ENCODE measurements at regions not wholly inside any gene's neighbourhood (a gene's known extent, or its start where the extent isn't known, plus 50 kb on each side); places are given as distances from the start of the nearest gene placed in this dataset.
A peak's percentile ranks its signal among the peaks of the same experiment; 100 is the strongest.

DNA sequence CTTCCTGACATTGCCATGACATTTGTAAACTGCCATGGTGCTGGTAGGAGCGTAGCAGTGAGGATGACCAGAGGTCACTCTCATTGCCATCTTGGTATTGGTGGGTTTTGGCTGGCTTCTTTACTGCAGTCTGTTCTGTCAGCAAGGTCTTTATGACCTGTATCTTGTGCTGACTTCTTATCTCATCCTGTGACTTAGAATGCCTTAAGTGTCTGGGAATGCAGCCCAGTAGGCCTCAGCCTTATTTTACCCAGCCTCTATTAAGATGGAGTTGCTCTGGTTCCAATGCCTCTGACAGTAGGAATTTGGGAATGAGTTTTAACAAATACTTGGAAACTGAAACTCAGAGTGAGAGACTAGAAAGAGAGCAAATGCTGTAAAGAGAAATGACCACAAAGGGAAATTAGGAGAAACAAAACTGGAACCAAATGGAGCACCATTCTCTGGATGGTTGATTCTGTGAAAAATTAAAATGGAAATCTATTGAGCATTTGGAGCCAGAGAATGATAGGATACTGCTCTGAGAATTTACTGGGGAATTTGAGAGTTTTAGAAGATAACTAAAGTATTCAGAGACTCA is 50.1 kb upstream of the RHOU start:
- H3K27ac Mint-ChIP-seq (ENCODE audit: unreplicated experiment): peak overlapping the region; percentile 68
- TF ChIP-seq, protein P1, sequence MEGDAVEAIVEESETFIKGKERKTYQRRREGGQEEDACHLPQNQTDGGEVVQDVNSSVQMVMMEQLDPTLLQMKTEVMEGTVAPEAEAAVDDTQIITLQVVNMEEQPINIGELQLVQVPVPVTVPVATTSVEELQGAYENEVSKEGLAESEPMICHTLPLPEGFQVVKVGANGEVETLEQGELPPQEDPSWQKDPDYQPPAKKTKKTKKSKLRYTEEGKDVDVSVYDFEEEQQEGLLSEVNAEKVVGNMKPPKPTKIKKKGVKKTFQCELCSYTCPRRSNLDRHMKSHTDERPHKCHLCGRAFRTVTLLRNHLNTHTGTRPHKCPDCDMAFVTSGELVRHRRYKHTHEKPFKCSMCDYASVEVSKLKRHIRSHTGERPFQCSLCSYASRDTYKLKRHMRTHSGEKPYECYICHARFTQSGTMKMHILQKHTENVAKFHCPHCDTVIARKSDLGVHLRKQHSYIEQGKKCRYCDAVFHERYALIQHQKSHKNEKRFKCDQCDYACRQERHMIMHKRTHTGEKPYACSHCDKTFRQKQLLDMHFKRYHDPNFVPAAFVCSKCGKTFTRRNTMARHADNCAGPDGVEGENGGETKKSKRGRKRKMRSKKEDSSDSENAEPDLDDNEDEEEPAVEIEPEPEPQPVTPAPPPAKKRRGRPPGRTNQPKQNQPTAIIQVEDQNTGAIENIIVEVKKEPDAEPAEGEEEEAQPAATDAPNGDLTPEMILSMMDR (IDR thresholded peaks at IDR 0.05; ENCODE audit: insufficient read depth, low read depth, low read length): no peak
- TF ChIP-seq EZH2 (IDR thresholded peaks at IDR 0.05; ENCODE audit: insufficient read depth, low read length): no peak
- peaks cover 42% of the 10 kb centered on the region for H3K27me3 Mint-ChIP-seq (ENCODE audit: low read depth, unreplicated experiment)
- Histone ChIP-seq H3K4me2 (ENCODE audit: low read length) (no peak overlapping the region), H3K27ac (ENCODE audit: low read depth, low read length) (no peak overlapping the region), H3K4me3 (ENCODE audit: insufficient read depth, low read depth, low read length) (no peak overlapping the region), H3K79me2 (ENCODE audit: insufficient read depth, low read length) (no peaks in the 10 kb centered on the region), H4K20me1 (ENCODE audit: insufficient read depth, low read length) (no peaks in the 10 kb centered on the region), H2AFZ (ENCODE audit: low read depth, low read length) (no peak overlapping the region), H3K4me1 (ENCODE audit: insufficient read depth, low read length) (no peaks in the 10 kb centered on the region), H3K9me3 (ENCODE audit: insufficient read depth, low read depth, low read length) (no peaks in the 10 kb centered on the region), H3K27me3 (ENCODE audit: insufficient read depth, low read length) (peaks cover 6% of the 10 kb centered on the region), H3K9ac (ENCODE audit: low read length) (no peak overlapping the region), H3K36me3 (ENCODE audit: insufficient read depth, low read length) (no peaks in the 10 kb centered on the region)
- H3K4me1 Mint-ChIP-seq (ENCODE audit: low read depth, unreplicated experiment): peaks cover 12% of the 10 kb centered on the region
- H3K4me3 Mint-ChIP-seq (ENCODE audit: unreplicated experiment): no peak overlapping the region
- peaks cover 2% of the 10 kb centered on the region for H3K9me3 Mint-ChIP-seq (ENCODE audit: unreplicated experiment)
- peaks cover 2% of the 10 kb centered on the region for H3K36me3 Mint-ChIP-seq (ENCODE audit: low read depth, unreplicated experiment)
- FAIRE-seq: no peak
- DNase-seq (ENCODE audit: low read depth): peak; percentile 24

Measured in astrocyte (in vitro differentiated cells and primary cell).